Bronchial epithelial cell (primary cell): ENCODE measurements at regions not wholly inside any gene's neighbourhood (a gene's known extent, or its start where the extent isn't known, plus 50 kb on each side); places are given as distances from the start of the nearest gene placed in this dataset.

Experiments
- DNase-seq: peaks from one replicate; pipeline ENCODE4 v3.0.0-alpha.2; 2010; ENCODE audit warnings: low read depth
- FAIRE-seq: peaks from 2 replicates; lab custom pipeline; 2011; peaks lifted over from hg19 to GRCh38; lab: Jason Lieb, UNC
- H3K27me3 ChIP-seq: 2 replicates; pipeline ENCODE4 v1.5.1; 2011; ENCODE audit warnings: low read length; ENCODE audit not compliant: control insufficient read depth, insufficient read depth
- H3K36me3 ChIP-seq: 2 replicates; pipeline ENCODE4 v1.5.1; 2011; ENCODE audit warnings: low read length; ENCODE audit not compliant: control insufficient read depth, insufficient read depth
- H3K4me3 ChIP-seq: 2 replicates; pipeline ENCODE4 v1.5.1; 2011; ENCODE audit warnings: mild to moderate bottlenecking, low read depth, low read length, control low read depth
- CTCF ChIP-seq: IDR thresholded peaks from 2 replicates; pipeline ENCODE4 v1.5.1; 2011; ENCODE audit warnings: mild to moderate bottlenecking, moderate library complexity, low read length, control low read depth, inconsistent platforms; ENCODE audit not compliant: insufficient read depth, severe bottlenecking

- DNase-seq (no peak), FAIRE-seq (no peak)
- TF ChIP-seq CTCF = no peak
- Histone ChIP-seq H3K36me3 (no peaks in the 10 kb centered on the region), H3K27me3 (no peaks in the 10 kb centered on the region), H3K4me3 (no peak overlapping the region)
Observed at GRCh38 chr4:14562901-14563300, 439.4 kb upstream of the CPEB2 start.

- no peak for FAIRE-seq
Observed at GRCh38 chr4:14564281-14564680, 438.0 kb upstream of the CPEB2 start.

DNA sequence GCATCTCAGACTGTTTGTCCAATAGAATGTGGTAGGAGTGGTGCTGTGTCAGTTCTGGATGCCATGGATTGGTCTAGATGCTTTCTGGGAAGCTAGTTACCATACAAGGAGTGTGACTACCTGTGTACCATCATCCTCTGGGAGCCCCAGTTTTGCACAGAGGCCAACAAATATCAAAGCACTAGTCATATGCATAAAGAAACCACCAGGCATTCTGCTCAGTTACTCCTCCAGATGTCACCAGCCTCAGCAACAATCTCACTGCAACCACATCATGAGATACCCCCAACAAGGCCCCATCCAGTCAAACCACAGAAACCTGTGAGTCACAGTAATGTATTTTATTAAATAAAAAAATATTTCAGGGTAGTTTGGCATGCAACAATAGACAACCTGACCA, 435.8 kb upstream of the CPEB2 start:
- Histone ChIP-seq H3K4me3 (no peak overlapping the region), H3K36me3 (no peaks in the 10 kb centered on the region), H3K27me3 (no peaks in the 10 kb centered on the region)
- TF ChIP-seq CTCF = no peak
- DNase-seq = no peak
- no peak for FAIRE-seq

More at GRCh38 chr4:14564281-14564680, 438.0 kb upstream of the CPEB2 start:
- no peak for DNase-seq
- TF ChIP-seq CTCF = no peak
- H3K36me3 ChIP-seq = no peaks in the 10 kb centered on the region
- H3K4me3 ChIP-seq = no peak overlapping the region
- no peaks in the 10 kb centered on the region for H3K27me3 ChIP-seq

GRCh38 chr4:14568351-14568750, 433.9 kb upstream of the CPEB2 start:
- Histone ChIP-seq H3K36me3 (no peaks in the 10 kb centered on the region), H3K27me3 (no peaks in the 10 kb centered on the region), H3K4me3 (no peak overlapping the region)
- TF ChIP-seq CTCF = no peak
- FAIRE-seq = no peak
- no peak for DNase-seq

DNA sequence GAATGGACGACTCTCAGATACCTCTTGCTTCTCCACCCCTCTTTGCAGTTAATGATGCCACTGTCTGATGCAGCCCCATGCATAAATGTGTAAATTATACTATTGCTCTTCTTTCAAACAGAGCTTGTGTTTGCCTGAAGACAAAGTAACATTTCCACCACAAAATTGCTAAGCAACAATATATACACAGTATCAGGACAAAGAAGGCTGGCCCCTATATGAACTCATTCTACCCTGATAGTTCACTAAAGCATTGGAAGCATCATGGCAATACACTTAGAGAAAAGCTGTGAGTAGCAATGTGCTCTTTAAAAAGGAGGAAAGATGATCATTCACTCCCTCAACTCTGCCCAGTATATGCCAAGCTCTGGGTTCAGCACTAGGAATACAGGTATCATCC, 427.0 kb upstream of the CPEB2 start:
- H3K4me3 ChIP-seq = no peak overlapping the region
- no peak for TF ChIP-seq CTCF
- FAIRE-seq = no peak
- H3K36me3 ChIP-seq = no peaks in the 10 kb centered on the region
- no peak for DNase-seq
- H3K27me3 ChIP-seq = no peaks in the 10 kb centered on the region

DNA sequence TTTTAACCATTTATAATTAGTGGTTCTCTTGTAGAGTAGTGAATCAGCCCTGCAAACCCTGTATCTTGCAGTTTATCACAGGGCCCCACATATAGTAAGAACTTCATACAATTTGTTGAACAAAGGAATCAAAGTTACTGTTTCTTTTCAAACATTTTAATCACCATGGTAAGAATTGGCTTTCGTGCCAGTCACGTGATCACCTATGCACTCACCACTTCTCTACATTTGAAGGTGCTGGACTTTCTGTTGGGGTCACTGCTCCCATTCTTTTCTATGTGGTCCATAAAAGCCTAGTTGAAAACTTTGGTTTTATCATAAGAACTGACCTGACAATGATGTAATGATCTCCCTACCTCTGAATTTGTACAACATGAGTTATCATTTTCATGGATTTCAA, 426.4 kb upstream of the CPEB2 start:
- TF ChIP-seq CTCF = no peak
- DNase-seq (no peak), FAIRE-seq (no peak)
- no peaks in the 10 kb centered on the region for H3K36me3 ChIP-seq
- no peak overlapping the region for H3K4me3 ChIP-seq
- H3K27me3 ChIP-seq = no peaks in the 10 kb centered on the region
